ENCODE measurements at regions not wholly inside any gene's neighbourhood (a gene's known extent, or its start where the extent isn't known, plus 50 kb on each side); places are given as distances from the start of the nearest gene placed in this dataset.

DNA sequence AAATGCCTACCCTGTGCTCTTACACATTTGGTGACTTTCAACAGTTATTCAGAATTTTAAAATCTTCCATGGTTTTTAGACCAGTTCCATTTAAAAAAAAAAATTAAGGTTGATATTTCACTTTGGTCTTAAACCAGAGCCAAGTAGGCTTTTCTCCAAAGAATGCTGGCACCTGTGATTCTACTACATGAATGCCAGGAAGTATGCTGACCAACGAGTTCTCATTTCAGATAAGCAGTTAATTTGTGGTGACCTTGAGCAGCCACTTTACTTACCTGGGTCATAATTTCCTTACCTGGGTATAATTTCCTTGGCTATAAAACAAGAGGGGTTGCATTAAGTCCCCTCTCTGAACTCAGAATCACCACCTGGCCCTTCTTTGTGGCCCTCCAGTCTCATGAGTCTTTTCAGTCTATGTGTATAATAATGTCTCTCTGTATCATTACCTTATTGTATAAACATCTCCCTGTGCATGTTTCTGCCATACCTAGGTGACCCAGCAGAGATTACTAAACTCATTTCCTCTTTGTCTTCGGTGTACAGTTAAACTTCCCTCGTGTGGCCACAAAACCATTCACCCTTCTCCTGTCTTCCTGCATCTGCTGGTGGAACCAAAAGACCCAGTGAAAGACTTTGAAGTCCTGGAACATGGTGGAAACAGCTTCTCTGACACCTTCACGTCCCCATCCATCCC is 139.1 kb upstream of the DPT start:
- DNase-seq (ENCODE audit: low read depth, low spot score) = no peak

DNA sequence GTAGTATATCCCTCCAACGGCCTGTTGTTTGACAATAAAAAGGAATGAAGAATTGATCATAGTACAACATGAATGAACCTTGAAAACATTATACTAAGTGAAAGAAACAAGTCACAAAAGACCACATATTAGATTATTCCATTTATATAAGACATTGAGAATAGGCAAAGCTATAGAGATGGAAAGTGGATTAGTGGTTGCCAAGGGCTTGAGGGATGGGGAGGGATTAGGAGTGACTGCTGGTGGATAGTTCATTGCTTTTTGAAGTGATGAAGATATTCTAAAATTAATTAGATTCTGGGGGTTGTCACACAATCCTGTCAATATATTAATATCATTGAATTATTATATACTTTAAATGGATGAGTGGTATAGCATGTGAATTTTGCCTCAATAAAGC is 142.5 kb upstream of the DPT start:
- DNase-seq (ENCODE audit: low read depth, low spot score) = no peak

DNA sequence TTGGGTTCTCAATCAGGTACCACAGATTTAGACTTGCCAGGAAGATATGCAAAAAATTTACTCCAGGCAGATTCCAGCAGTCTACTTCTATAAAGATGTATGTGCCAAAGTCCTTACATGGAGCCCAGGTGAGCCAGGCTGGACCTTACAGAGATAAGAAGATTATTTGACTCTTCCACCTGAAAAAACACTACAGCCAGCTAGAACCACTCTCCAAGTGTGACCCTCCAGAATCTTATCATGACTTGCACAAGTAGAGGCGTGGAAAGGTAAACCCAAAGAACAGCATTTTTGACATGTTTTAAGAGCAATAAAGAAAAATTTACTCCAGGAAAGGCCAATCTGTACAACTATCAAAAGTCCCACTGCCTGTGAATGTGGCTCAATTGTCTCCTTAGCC is 146.8 kb upstream of the DPT start:
- DNase-seq (ENCODE audit: low read depth, low spot score) = no peak

DNA sequence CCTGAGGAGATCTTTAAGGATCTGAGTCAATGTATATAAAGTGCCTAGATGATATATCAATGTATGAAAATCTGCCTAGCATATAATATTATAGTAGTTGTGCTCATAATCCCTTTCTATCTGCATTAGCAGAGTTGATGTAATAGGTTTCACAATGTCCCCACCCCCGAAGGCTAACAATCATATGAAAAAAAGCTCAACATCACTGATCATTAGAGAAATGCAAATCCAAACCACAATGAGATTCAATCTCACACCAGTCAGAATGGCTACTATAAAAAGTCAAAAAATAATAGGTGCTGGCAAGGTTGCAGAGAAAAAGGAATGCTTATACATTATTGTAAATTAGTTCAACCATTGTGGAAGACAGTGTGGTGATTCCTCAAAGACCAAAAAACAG is 147.8 kb upstream of the DPT start:
- DNase-seq (ENCODE audit: low read depth, low spot score) = no peak

DNA sequence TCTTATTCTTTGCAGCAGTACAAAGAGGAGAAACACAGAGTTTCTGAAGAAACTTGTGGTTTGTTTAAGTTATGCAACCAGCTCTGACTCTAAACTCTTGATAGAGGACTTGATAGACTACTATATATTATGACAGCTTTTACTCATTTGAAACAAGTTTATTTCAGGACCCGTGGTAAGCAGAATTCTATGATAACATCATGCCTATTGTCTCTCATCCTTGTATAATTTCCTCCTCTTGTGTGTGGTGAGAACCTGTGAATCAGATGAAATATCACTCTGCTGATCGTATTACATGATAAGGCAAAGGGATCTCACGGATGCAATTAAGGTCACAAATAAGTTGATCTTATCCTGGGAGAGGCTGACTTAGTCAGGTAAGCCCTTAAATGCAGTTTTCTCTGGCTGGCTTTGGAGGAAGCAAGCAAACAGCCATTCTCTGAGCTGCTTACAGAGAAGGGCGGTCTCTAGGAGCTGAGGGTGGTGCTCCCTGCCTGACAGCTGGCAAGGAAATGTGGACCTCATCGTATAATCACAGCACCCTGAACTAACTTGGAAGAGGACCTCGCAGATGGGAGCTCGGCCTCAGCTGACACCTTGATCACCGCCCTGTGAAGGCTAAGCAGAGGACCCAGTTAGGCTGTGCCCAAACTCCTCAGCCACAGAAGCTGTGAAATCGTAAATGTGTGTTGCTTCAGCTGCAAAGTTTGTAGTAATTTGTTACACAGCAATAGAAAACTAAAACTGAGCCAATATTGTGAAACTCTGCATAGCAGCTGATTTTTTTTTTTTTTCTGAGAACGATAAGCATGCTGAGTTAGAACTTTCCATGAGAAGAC is 151.1 kb upstream of the DPT start:
- no peak for DNase-seq (ENCODE audit: low read depth, low spot score)

DNA sequence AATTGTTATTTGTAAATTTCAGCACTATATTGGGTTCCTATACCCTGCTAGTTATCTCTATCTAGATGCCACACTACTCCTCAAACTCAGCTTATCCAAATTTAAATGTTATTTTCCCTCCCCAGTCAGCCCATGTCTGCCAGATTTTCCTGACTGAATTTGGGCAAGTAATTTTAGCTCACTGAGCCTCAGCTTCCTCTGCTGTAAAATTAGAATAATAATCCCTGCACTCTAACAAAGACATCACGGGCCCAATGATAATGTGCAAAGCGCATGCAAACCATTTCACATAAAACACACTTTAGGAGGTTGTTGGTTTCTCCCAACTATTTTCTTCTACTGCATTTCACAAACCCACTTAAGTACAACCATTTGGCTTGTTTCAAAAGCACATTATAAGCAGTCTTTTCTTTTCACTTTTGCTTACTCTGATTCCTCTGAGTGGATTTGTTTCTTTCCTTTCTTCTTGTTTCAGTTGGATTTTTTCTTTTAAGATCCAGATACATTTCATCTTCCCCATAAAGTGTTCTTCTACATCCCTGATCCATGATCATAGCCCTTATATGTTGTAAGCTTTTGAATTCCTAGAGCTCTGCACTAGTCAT is 152.8 kb upstream of the DPT start:
- no peak for DNase-seq (ENCODE audit: low read depth, low spot score)

DNA sequence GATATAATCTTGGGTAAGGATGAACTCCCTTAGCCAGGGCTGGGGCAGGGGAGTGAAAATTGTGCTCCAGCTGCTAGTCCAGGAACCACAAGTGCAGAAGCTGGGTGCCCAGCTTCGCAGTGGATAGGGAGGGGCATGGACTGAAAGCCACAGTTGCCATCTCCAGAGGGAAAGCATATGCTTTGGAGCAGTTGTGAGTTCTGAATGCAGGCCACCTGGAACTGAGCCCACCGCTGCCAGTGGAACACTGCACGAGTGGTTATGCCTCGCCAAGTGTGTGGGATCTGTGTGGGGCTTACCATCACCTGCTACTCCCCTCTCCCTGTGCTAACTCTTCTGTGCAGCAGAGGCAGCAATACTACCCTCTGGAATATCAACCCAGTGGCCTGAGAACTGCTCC is 158.4 kb upstream of the DPT start:
- DNase-seq (ENCODE audit: low read depth, low spot score) = no peak

DNA sequence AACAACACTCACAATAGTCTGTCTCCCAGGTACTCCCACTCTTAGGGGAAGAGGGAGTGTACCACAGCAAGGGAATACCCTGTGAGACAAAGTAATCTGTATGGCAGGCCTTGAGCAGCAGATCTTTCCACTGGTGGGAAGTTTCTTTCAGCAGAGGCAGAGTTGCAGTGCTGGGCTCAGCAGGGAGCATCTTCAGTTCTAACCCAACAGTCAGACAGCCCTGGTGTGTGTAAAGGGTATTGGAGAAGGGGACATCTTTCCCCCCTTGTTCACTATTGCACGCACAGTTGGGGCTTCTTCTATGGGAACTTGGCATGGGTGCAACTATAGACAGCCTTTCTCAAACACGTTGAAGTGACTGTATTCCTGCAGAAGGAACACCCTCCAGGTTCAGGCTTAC is 159.4 kb upstream of the DPT start:
- DNase-seq (ENCODE audit: low read depth, low spot score) = no peak

DNA sequence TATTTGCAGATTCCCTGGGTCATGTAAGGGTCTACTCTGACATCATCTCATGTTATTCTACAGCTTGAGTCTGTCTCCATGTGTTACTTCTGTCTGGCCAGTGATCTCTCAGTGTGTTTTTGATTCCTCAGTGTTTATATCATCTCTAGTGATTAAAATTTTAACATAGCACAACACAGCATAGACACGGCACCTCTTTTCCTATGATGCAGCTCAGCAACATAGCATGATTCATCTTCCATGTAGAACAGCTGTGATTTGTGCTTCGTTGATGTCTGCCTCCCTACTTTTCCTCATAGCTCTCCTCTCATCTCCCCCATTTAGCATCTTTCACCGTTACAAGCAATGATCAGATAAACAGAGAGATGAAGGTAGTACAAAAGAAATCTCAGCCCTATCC is 163.9 kb upstream of the DPT start:
- DNase-seq (ENCODE audit: low read depth, low spot score) = no peak

DNA sequence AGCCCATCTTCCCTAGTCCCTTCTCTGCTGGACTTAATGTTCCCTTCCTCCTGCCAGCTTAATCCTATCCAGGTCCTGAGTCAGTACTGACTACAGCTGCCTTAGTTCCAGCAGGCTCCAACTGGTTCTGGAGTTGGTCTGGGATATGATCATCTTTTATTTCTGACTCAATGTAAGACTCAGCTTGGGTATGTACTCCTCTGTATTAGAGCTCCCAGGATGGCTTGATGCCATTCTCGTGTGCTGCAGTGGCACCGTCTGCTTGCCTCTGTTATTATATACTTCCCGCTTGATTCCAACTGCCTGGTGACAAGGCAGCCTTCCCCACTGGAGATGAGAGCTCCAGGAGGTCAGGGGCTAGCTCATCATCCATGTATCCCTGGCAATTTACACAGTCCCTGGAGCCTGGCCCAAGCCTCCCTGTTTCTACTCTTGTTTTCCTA is 164.4 kb upstream of the DPT start:
- DNase-seq (ENCODE audit: low read depth, low spot score) = no peak

DNA sequence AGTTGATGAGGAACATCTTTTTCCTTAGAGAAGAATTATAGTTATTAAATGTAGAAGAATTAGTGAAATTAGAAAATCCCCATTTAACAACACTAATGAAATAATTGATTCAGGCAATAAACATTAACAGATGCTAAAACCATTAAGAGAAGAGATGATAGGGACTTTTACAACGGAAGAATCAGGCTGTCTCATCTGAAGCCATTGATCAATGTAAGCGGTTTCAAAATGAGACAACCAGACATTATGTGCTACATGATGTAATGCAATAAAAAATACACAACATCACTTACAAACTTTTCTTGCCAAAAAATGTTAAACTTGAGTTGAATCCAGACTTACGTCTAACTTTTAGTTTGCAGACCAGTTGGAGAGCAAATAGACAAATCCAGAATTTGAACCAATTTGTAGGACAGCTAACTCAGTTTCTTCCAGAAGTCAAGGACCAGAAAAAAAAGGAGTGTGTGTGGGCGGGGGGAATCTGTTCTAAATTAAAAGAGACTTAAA is 165.4 kb upstream of the DPT start:
- DNase-seq (ENCODE audit: low read depth, low spot score) = no peak

DNA sequence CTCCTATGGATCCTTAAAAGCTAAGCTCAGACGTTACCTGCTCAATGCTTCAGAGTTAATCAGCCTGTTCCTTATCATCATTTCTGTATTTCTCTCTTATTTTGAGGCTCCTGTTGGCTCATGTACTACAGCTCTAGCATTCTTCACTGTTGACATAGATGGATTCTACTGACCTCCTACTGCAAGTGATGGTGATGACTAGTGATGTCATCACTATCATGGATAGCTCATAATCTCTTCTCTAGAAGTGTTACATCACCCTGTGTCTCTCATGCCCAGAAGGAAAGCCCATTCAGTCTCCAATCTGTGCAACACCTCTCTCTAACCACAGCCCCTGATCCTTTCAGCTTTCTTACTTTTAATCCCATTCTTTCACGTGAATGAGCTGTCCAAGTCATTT is 168.2 kb upstream of the DPT start:
- DNase-seq (ENCODE audit: low read depth, low spot score) = no peak

DNA sequence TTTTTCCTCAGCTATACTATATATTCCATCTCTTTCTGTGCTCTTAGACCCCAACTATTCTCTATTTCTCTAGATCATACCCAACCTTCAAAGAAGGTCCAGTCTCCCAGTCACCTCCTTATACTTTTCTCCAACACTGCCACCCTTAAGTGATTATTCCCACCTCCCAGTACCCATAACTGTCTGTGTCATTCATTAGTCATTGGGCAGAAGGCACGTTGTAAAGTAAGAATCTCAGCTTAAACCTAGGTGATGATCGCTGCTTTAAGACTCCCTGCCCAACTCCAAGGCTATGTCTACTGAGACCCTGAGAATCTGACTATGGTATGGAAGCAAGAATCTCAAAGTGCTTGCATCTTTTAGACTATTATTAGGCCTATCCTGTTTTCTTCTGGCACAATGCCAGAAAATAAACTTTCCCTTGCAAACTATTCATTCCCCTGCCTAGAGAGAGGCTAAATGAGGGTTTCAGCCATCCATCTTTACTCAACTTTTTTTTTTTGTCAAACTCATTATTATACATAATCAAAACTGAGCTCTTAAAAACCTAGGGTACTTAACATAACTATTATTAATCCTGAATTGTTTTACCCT is 174.3 kb upstream of the DPT start:
- no peak for DNase-seq (ENCODE audit: low read depth, low spot score)

DNA sequence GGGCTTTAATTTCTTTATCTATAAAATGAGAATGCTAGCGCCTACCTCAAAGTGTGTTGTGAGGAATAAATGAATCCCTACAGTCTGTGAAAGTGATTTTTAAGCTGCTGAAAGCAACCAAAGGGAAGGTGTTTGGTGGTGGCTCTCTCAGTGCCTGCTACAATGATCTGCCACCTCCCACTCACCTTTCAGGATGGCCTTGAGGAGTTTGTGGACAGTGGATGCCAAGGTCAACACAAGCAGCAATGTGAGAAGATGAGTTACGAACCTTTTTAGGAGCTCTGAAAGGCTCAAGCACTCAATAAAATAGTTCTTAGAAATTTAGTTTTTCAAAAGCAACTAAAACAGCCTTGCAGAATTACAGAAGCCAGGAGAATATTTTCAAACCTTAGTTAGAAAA is 176.6 kb upstream of the DPT start:
- no peak for DNase-seq (ENCODE audit: low read depth, low spot score)

DNA sequence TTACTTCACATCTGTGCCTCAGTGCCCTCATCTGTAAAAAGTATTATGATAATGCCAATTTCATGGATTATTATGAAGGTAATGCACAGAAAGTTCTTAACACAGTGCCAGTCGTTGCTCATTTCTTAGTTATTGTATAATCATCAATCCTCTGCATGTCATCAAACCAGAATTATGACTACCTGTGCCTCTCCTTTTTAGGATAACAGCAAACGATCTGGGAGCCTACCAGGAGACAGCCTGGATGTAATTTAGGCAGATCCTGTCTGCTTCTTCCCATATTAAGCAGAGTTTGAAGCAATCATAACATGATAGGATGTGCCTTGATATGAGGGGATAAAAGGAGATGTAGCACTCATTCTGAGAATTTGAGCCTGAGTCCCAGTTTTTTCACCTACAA is 177.4 kb upstream of the DPT start:
- DNase-seq (ENCODE audit: low read depth, low spot score) = no peak

DNA sequence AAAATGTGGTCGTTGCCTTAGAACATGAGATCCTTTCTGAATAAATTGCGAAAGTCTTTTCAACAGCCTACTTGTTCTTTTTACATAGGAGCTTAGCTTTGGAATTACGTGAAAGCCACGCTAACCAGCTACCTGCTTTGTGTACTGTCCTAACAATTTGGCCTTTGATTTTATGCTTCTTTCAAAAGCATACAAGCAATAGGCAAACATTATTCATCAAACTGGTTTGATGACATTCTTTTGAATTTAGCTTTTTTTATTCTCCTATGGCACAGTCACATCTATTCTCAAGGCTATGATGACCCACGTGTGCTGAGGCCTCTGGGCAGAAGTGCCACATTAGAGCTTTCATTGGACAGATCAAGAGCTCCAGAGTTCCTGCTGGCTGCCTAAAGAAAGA is 178.0 kb upstream of the DPT start:
- no peak for DNase-seq (ENCODE audit: low read depth, low spot score)

DNA sequence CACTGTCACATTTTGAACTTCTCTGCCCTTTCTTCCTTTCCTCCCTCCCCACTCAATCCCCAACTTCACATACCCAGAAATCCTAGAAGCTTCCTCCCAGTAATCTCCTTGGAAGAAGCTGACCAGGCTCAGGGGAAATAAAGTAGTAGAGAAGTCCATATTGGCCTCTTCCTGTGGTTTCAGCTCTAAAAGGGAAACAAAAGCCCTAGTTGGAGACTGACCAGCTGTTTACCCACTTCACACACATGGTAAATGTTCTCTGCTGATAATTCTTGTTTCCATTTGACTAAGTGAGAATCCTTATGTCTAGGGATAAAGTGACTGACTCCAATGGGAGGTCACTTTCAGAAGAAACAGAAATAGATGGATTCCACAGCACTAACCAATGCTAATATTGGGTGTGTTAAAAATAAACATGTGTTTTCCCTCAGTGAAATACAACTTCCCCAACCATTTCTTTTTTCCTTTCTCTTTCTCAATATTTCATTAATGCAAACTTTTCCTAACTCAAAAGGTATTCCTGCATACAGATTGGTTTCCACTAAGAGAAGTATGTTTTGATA is 178.9 kb upstream of the DPT start:
- no peak for DNase-seq (ENCODE audit: low read depth, low spot score)

DNA sequence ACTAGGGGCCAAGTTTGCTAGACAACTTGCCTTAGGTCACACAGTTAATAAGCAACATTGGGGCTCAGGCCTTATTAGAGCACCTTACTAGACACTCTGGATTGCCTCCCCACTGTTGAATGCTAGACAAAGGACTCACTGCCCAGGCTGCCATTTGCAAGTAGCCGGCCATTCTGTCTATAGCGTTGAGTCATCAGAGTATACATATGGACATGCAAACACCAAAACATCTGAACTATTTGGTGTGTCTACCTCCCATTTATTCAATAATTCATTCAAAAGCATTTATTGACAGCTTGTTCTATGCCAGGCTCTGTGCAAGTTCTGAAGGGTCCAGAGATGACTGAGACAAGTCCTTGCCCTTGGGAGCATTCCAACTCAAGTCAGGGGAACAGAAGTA is 181.4 kb upstream of the DPT start:
- no peak for DNase-seq (ENCODE audit: low read depth, low spot score)

DNA sequence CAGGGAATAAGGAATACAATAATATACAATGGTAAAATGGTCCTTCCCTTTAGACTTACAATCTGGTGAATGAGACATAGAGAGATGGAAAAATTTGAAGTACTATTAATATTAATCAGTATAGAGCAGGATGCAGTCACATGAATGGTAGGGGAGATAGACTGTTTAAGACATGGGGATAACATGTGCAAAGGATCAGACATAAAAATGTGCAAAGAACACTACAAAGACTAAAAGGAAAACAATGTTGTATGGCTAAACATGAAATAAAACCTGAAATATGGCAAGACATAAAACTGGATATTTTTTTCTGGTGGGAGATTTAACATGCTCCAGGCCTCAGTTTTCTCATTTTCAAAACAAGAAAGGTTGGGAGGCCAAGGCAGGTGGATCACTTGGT is 182.4 kb upstream of the DPT start:
- DNase-seq (ENCODE audit: low read depth, low spot score) = no peak

DNA sequence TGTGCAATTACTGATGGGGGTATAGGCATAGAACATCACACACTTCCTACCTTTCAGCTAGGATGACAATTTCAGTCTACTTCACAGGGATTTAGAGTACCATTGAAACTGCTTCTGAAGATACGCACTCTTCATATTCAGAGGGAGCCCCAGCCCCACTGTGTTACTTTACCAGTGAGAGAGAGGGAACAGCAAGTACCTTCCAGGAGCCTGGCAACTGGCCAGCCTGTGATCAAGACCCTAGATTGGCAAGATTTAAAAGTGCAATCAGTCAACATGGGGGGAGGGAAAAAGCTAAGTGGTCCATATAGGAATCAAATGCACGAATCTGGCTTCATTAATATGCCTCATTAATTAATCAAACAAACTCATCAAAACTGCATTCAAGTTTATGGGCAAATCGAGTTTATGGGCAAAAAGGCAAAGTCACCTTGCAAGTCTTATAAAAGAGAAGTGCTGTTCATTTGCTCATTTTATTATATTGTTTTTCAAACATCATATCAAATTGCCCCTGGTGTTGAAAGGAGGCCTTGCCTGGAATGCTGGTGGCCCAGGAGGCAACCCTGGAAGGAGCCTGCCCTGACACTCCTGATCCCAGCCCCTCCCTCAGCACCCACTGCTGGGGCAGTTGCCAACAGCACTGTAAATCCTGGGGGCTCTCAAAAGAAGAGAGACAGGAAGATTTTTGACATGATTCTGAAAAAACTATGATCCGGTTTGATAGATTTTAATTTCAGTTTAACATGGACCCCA is 184.9 kb upstream of the DPT start:
- no peak for DNase-seq (ENCODE audit: low read depth, low spot score)

DNA sequence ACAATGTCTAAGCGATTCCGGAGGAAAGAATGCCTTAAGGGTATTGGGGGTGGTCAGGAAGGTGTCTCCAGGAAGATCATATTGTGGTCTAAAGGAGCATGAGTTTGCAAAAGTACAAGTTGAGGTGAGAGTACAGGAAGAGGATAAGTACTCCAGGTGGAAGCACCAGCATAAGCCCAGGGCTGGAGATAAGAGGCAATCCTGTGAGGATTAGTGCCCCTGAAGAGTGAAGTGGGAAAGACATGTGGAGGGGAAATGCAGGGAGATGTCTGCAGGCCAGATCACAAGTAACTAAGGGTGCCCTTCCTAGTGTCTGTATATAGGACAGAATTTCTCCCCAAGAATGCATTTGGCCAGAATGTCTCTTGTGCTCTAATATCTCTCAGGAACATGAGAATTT is 188.3 kb upstream of the DPT start:
- DNase-seq (ENCODE audit: low read depth, low spot score) = no peak
